H1 (cell line): ENCODE measurements at regions not wholly inside any gene's neighbourhood (a gene's known extent, or its start where the extent isn't known, plus 50 kb on each side); places are given as distances from the start of the nearest gene placed in this dataset.

Source experiments
- CTCF ChIA-PET: fragments of 300-600 bp; sonication (Branson Sonifier 250); formaldehyde crosslinking; loops from one replicate; lab custom pipeline; 2021; ENCODE audit not compliant: partially characterized antibody; lab: Charles Lee
- POLR2A ChIA-PET: fragments of 300-600 bp; sonication (Branson Sonifier 250); formaldehyde crosslinking; loops from one replicate; lab custom pipeline; 2021; ENCODE audit warnings: inconsistent platforms; ENCODE audit not compliant: partially characterized antibody; lab: Charles Lee
- DNase-seq, 2 experiments: peaks; one replicate each; pipeline versions ENCODE4 v3.0.0 to v3.0.0-alpha.2; 2010 to 2022; ENCODE audit warnings: low spot score in 2 of 2, low read depth in 1 of 2, mixed read lengths in 1 of 2
- FAIRE-seq: peaks from 2 replicates; lab custom pipeline; 2011; peaks lifted over from hg19 to GRCh38; lab: Jason Lieb, UNC
- H2AFZ ChIP-seq: 2 replicates; pipeline ENCODE4 v1.8.1; 2012; ENCODE audit warnings: low read length, inconsistent platforms
- H2AK5ac ChIP-seq: 2 replicates; pipeline ENCODE4 v1.6.1; 2013; ENCODE audit warnings: low read depth, low read length
- H2BK120ac ChIP-seq: replicated peaks from 2 replicates; pipeline ENCODE3; 2013; ENCODE audit warnings: low read depth, low read length, inconsistent platforms
- H2BK12ac ChIP-seq: 2 replicates; pipeline ENCODE4 v1.6.1; 2013; ENCODE audit warnings: low read depth, low read length
- H2BK15ac ChIP-seq: 2 replicates; pipeline ENCODE4 v1.6.1; 2013; ENCODE audit warnings: low read length
- H2BK20ac ChIP-seq: 2 replicates; pipeline ENCODE4 v1.6.1; 2013; ENCODE audit warnings: low read length
- H2BK5ac ChIP-seq: 2 replicates; pipeline ENCODE4 v1.6.1; 2013; ENCODE audit warnings: low read depth, low read length
- H3K14ac ChIP-seq: 2 replicates; pipeline ENCODE4 v1.6.1; 2013; ENCODE audit warnings: inconsistent platforms; ENCODE audit not compliant: insufficient read length
- H3K18ac ChIP-seq: 2 replicates; pipeline ENCODE4 v1.6.1; 2013; ENCODE audit warnings: low read length; ENCODE audit errors: extremely low read depth
- H3K23ac ChIP-seq: 2 replicates; pipeline ENCODE4 v1.6.1; 2013; ENCODE audit warnings: inconsistent platforms; ENCODE audit not compliant: insufficient read length
- H3K23me2 ChIP-seq: 2 replicates; pipeline ENCODE4 v1.6.1; 2013; ENCODE audit warnings: low read depth, low read length
- H3K27ac ChIP-seq: 2 replicates; pipeline ENCODE4 v1.6.1; 2011; ENCODE audit warnings: low read depth, low read length, inconsistent platforms
- H3K27me3 ChIP-seq, 4 experiments: replicated peaks in 1 of 4; 1 replicate in 1 of 4; 2 replicates in 3 of 4; pipeline versions ENCODE4 v1.6.1 to v1.8.1; 2011 to 2013; ENCODE audit warnings: low read length in 3 of 4, mild to moderate bottlenecking in 3 of 4, inconsistent platforms in 2 of 4, mixed read lengths in 2 of 4, moderate library complexity in 1 of 4; ENCODE audit not compliant: control insufficient read depth in 3 of 4, insufficient read depth in 3 of 4; ENCODE audit errors: extremely low read depth in 1 of 4
- H3K36me3 ChIP-seq, 4 experiments: 2 replicates each; pipeline versions ENCODE4 v1.6.1 to v1.8.1; 2011 to 2013; ENCODE audit warnings: mild to moderate bottlenecking in 4 of 4, low read length in 3 of 4, moderate library complexity in 2 of 4, control low read depth in 1 of 4, inconsistent platforms in 1 of 4; ENCODE audit not compliant: insufficient read depth in 4 of 4, control insufficient read depth in 2 of 4
- H3K4ac ChIP-seq: replicated peaks from 2 replicates; pipeline ENCODE3; 2013; ENCODE audit warnings: low read length, low read depth, mixed read lengths, inconsistent platforms; ENCODE audit not compliant: insufficient read length
- H3K4me1 ChIP-seq, 4 experiments: replicated peaks in 1 of 4; 1 replicate in 1 of 4; 2 replicates in 3 of 4; pipeline versions ENCODE4 v1.6.1 to v1.8.1; 2011 to 2013; ENCODE audit warnings: low read length in 3 of 4, inconsistent platforms in 2 of 4, mixed read lengths in 1 of 4; ENCODE audit not compliant: insufficient read depth in 4 of 4, control insufficient read depth in 3 of 4
- H3K4me2 ChIP-seq, 2 experiments: 2 replicates each; pipeline versions ENCODE4 v1.6.1 to v1.8.1; 2011 to 2013; ENCODE audit warnings: low read depth in 2 of 2, low read length in 2 of 2, control low read depth in 1 of 2, inconsistent platforms in 1 of 2, mild to moderate bottlenecking in 1 of 2; ENCODE audit not compliant: insufficient read depth in 1 of 2
- H3K4me3 ChIP-seq, 4 experiments: fragments of 200-600, 300-600 bp in 1 of 4; sonication (generic), shearing (Covaris generic), sonication (Bioruptor Twin) in 1 of 4; 2 replicates each; pipeline versions ENCODE4 v1.5.1 to v1.8.1; 2011 to 2016; ENCODE audit warnings: low read length in 4 of 4, low read depth in 3 of 4, control low read depth in 2 of 4, inconsistent platforms in 2 of 4, mild to moderate bottlenecking in 2 of 4, mixed read lengths in 1 of 4, moderate library complexity in 1 of 4; ENCODE audit not compliant: insufficient read depth in 2 of 4; ENCODE audit errors: extremely low read depth in 1 of 4
- H3K56ac ChIP-seq: replicated peaks from 2 replicates; pipeline ENCODE3; 2013; ENCODE audit warnings: low read depth, mild to moderate bottlenecking, mixed read lengths, low read length, inconsistent platforms; ENCODE audit not compliant: insufficient read length
- H3K79me1 ChIP-seq: 2 replicates; pipeline ENCODE4 v1.6.1; 2013; ENCODE audit warnings: low read depth, low read length, control low read depth
- H3K79me2 ChIP-seq, 2 experiments: 2 replicates each; pipeline versions ENCODE4 v1.6.1 to v1.8.1; 2012 to 2013; ENCODE audit warnings: low read length in 2 of 2, mild to moderate bottlenecking in 2 of 2, inconsistent platforms in 1 of 2; ENCODE audit not compliant: insufficient read depth in 2 of 2, control insufficient read depth in 1 of 2
- H3K9ac ChIP-seq, 4 experiments: replicated peaks in 1 of 4; 1 replicate in 1 of 4; 2 replicates in 3 of 4; pipeline versions ENCODE4 v1.6.1 to v1.8.1; 2011 to 2013; ENCODE audit warnings: low read depth in 3 of 4, low read length in 3 of 4, control low read depth in 2 of 4, mild to moderate bottlenecking in 2 of 4, moderate library complexity in 2 of 4, inconsistent platforms in 1 of 4; ENCODE audit errors: extremely low read depth in 1 of 4
- H3K9me3 ChIP-seq, 2 experiments: 2 replicates each; pipeline versions ENCODE4 v1.6.1 to v1.8.1; 2012 to 2013; ENCODE audit warnings: mild to moderate bottlenecking in 2 of 2, moderate library complexity in 2 of 2, control low read depth in 1 of 2, inconsistent platforms in 1 of 2, low read depth in 1 of 2, low read length in 1 of 2, mixed read lengths in 1 of 2; ENCODE audit not compliant: insufficient read depth in 2 of 2
- H4K20me1 ChIP-seq, 2 experiments: replicated peaks in 1 of 2; 2 replicates each; pipeline versions ENCODE3 to v1.8.1; 2011 to 2013; ENCODE audit warnings: inconsistent platforms in 2 of 2, low read length in 2 of 2, mild to moderate bottlenecking in 1 of 2; ENCODE audit not compliant: insufficient read depth in 2 of 2, control insufficient read depth in 1 of 2
- H4K5ac ChIP-seq: 2 replicates; pipeline ENCODE4 v1.6.1; 2013; ENCODE audit warnings: low read length, low read depth, mixed read lengths, inconsistent platforms; ENCODE audit not compliant: insufficient read length
- H4K8ac ChIP-seq: 2 replicates; pipeline ENCODE4 v1.8.0; 2013; ENCODE audit warnings: mild to moderate bottlenecking, moderate library complexity, low read length, inconsistent platforms; ENCODE audit not compliant: insufficient read depth; ENCODE audit errors: extremely low read depth
- H4K91ac ChIP-seq: replicated peaks from 2 replicates; pipeline ENCODE3; 2013; ENCODE audit warnings: low read length, mixed read lengths, inconsistent platforms; ENCODE audit not compliant: insufficient read length
- KDM5A ChIP-seq: fragments of 200-600 bp; IDR thresholded peaks from 2 replicates; pipeline ENCODE4 v1.7.1; 2012; ENCODE audit warnings: mild to moderate bottlenecking, low read length, inconsistent platforms, mixed read lengths
- MAFK ChIP-seq: IDR thresholded peaks from 2 replicates; pipeline ENCODE4 v1.6.1; 2012; ENCODE audit warnings: low read depth, mild to moderate bottlenecking, improper control_type of control experiment, low read length
- NRF1 ChIP-seq: IDR thresholded peaks from 2 replicates; pipeline ENCODE4 v1.6.1; 2011; ENCODE audit warnings: mild to moderate bottlenecking, low read depth, low read length, improper control_type of control experiment
- WGBS, 2 experiments: shearing (Covaris generic) in 1 of 2; methylation state at CpG; one replicate each; pipeline versions ENCODE4 v1.1.6 to v1.1.7; 2013 to 2015; ENCODE audit warnings: low lambda C conversion rate in 2 of 2, mixed read lengths in 2 of 2, inconsistent platforms in 1 of 2, low coverage in 1 of 2, missing lambda C conversion rate in 1 of 2; ENCODE audit not compliant: insufficient replicate concordance in 2 of 2, insufficient coverage in 1 of 2, insufficient read length in 1 of 2; ENCODE audit errors: extremely low coverage in 1 of 2, missing lambda C conversion rate in 1 of 2; 5-methylcytosine and 5-hydroxymethylcytosine counted together

GRCh38 chr18:25425024-25425423, 73.1 kb upstream of the ZNF521 start:
- no peak for FAIRE-seq
- Histone ChIP-seq H3K4me1 (no peaks in the 10 kb centered on the region), H2AK5ac (no peak overlapping the region)

More at GRCh38 chr18:25425024-25425423, 73.1 kb upstream of the ZNF521 start:
- Histone ChIP-seq H3K23me2 (no peaks in the 10 kb centered on the region), H3K18ac (no peak overlapping the region), H3K36me3 (no peaks in the 10 kb centered on the region), H3K14ac (no peak overlapping the region), H4K8ac (no peak overlapping the region), H3K4ac (no peak overlapping the region), H3K27me3 (no peaks in the 10 kb centered on the region), H4K20me1 (no peaks in the 10 kb centered on the region), H2BK120ac (no peak overlapping the region), H3K79me2 (no peaks in the 10 kb centered on the region), H2BK15ac (no peak overlapping the region), H3K4me3 (no peak overlapping the region), H2AFZ (no peak overlapping the region), H2BK12ac (no peak overlapping the region), H3K27ac (no peak overlapping the region), H2BK20ac (no peak overlapping the region), H3K9ac (no peak overlapping the region), H3K4me2 (no peak overlapping the region), H4K5ac (no peak overlapping the region), H2BK5ac (no peak overlapping the region), H3K56ac (no peak overlapping the region), H3K9me3 (no peaks in the 10 kb centered on the region), H3K79me1 (no peaks in the 10 kb centered on the region), H3K23ac (no peak overlapping the region), H4K91ac (no peak overlapping the region)
- ChIA-PET POLR2A (no interaction called here), CTCF (no interaction called here)
- no peak for DNase-seq
- TF ChIP-seq KDM5A (no peak), NRF1 (no peak), MAFK (no peak)
- 91% methylated on average over 5 of the region's 5 CpGs; no CpG with 5 or more reads in 1 of the 2 experiments for WGBS, 2 experiments
